HCT116 (cell line): ENCODE measurements at regions not wholly inside any gene's neighbourhood (a gene's known extent, or its start where the extent isn't known, plus 50 kb on each side); places are given as distances from the start of the nearest gene placed in this dataset.

ENCODE experiments used
- ATAC-seq: fragments of 200-7000 bp; cut with Tn5 transposase; 2 replicates; pipeline ENCODE4 v1.9.1; 2020; ENCODE audit warnings: mild to moderate bottlenecking, moderate library complexity
- BruUV-seq: library from RNA; stranded (reverse); fragments of 400-500 nt; replicated peaks from 2 replicates; lab custom pipeline; 2021; lab: Mats Ljungman, UMichigan
- CTCF ChIA-PET: fragments of 300-600 bp; sonication (Branson Sonifier 250); formaldehyde crosslinking; loops from one replicate; lab custom pipeline; 2021; ENCODE audit warnings: antibody characterized with exemption; lab: Charles Lee
- POLR2A ChIA-PET: fragments of 300-600, 350-600 bp; sonication (Branson Sonifier 250); formaldehyde crosslinking; loops from one replicate; lab custom pipeline; 2021; ENCODE audit warnings: antibody characterized with exemption; lab: Charles Lee
- RAD21 ChIA-PET, 2 experiments: fragments of 300-600 bp; sonication (Branson Sonifier 250); formaldehyde crosslinking; loops; one replicate each; lab custom pipeline; 2023; ENCODE audit warnings: low total read pairs in 2 of 2; ENCODE audit not compliant: uncharacterized antibody in 2 of 2, unreplicated experiment in 2 of 2, low non-redundant PET in 1 of 2; lab: Charles Lee
- DNase-seq: peaks from one replicate; pipeline ENCODE4 v3.0.0-alpha.2; 2010; ENCODE audit warnings: low read depth, low spot score
- H2AFZ ChIP-seq: fragments of 200-600 bp; shearing (Covaris generic), sonication (generic); 2 replicates; pipeline ENCODE4 v1.6.1; 2017; ENCODE audit warnings: low read depth, mixed run types, mixed read lengths, antibody characterized with exemption, low read length; ENCODE audit not compliant: poor library complexity, severe bottlenecking
- H3K27ac ChIP-seq: 2 replicates; pipeline ENCODE4 v1.5.1; 2012; ENCODE audit warnings: low read depth, low read length
- H3K27me3 ChIP-seq: fragments of 200-600 bp; sonication (generic); 2 replicates; pipeline ENCODE4 v1.6.1; 2016; ENCODE audit warnings: mixed run types, low read length, mixed read lengths; ENCODE audit not compliant: insufficient read depth
- H3K36me3 ChIP-seq, 2 experiments: fragments of 200-500 bp in 1 of 2; fragments of 200-600 bp in 1 of 2; sonication (Bioruptor generic) in 1 of 2; sonication (generic) in 1 of 2; 2 replicates each; pipeline versions ENCODE4 v1.5.1 to v1.6.1; 2014 to 2016; ENCODE audit warnings: low read length in 2 of 2, inconsistent platforms in 1 of 2, mixed read lengths in 1 of 2, mixed run types in 1 of 2; ENCODE audit not compliant: insufficient read depth in 2 of 2, control insufficient read depth in 1 of 2
- H3K4me1 ChIP-seq, 2 experiments: fragments of 200-600 bp in 1 of 2; sonication (generic) in 1 of 2; 2 replicates each; pipeline versions ENCODE4 v1.5.1 to v1.6.1; 2012 to 2017; ENCODE audit warnings: low read length in 2 of 2, inconsistent platforms in 1 of 2, mild to moderate bottlenecking in 1 of 2, mixed read lengths in 1 of 2, mixed run types in 1 of 2, moderate library complexity in 1 of 2; ENCODE audit not compliant: insufficient read depth in 2 of 2, control insufficient read depth in 1 of 2
- H3K4me2 ChIP-seq: fragments of 200-600 bp; sonication (generic); 2 replicates; pipeline ENCODE4 v1.6.1; 2017; ENCODE audit warnings: mixed run types, low read length, mixed read lengths
- H3K4me3 ChIP-seq, 2 experiments: fragments of 200-600 bp in 1 of 2; sonication (generic) in 1 of 2; replicated peaks in 1 of 2; 2 replicates each; pipeline ENCODE4 v1.5.1; 2011 to 2016; ENCODE audit warnings: low read length in 2 of 2, control low read depth in 1 of 2, low read depth in 1 of 2, mild to moderate bottlenecking in 1 of 2, mixed read lengths in 1 of 2, mixed run types in 1 of 2
- H3K79me2 ChIP-seq: fragments of 200-600 bp; sonication (generic); 2 replicates; pipeline ENCODE4 v1.6.1; 2017; ENCODE audit warnings: mild to moderate bottlenecking, mixed run types, low read length, moderate library complexity, mixed read lengths; ENCODE audit not compliant: insufficient read depth
- H3K9ac ChIP-seq: fragments of 200-600 bp; sonication (generic); 2 replicates; pipeline ENCODE4 v1.6.1; 2016; ENCODE audit warnings: low read length, mixed read lengths
- H3K9me2 ChIP-seq: fragments of 200-600 bp; sonication (generic), shearing (Covaris generic); 2 replicates; pipeline ENCODE4 v1.6.1; 2017; ENCODE audit warnings: mixed run types, mild to moderate bottlenecking, moderate library complexity; ENCODE audit not compliant: insufficient read depth
- H3K9me3 ChIP-seq, 2 experiments: fragments of 200-500 bp in 1 of 2; fragments of 200-600 bp in 1 of 2; sonication (Bioruptor generic) in 1 of 2; sonication (generic) in 1 of 2; 2 replicates each; pipeline ENCODE4 v1.6.1; 2014 to 2017; ENCODE audit warnings: low read length in 2 of 2, mixed read lengths in 2 of 2, inconsistent platforms in 1 of 2, low read depth in 1 of 2, mild to moderate bottlenecking in 1 of 2, mixed run types in 1 of 2, moderate library complexity in 1 of 2; ENCODE audit not compliant: control insufficient read depth in 1 of 2, insufficient read depth in 1 of 2
- H4K20me1 ChIP-seq: fragments of 200-600 bp; sonication (generic), shearing (Covaris generic); 2 replicates; pipeline ENCODE4 v1.6.1; 2017; ENCODE audit warnings: mixed run types, mild to moderate bottlenecking, moderate library complexity; ENCODE audit not compliant: insufficient read depth
- CEBPB ChIP-seq: IDR thresholded peaks from 2 replicates; pipeline ENCODE4 v1.6.1; 2012; ENCODE audit warnings: low read depth
- ELF1 ChIP-seq: IDR thresholded peaks from 2 replicates; pipeline ENCODE4 v1.6.1; 2012; ENCODE audit warnings: low read depth, borderline replicate concordance
- FOSL1 ChIP-seq: IDR thresholded peaks from 2 replicates; pipeline ENCODE4 v1.6.1; 2012; ENCODE audit warnings: low read depth
- POLR2AphosphoS5 ChIP-seq: IDR thresholded peaks from 2 replicates; pipeline ENCODE4 v1.6.1; 2011; ENCODE audit warnings: mild to moderate bottlenecking, low read depth, low read length, moderate library complexity
- TCF7L2 ChIP-seq: IDR thresholded peaks from 2 replicates; pipeline ENCODE4 v1.7.0; 2011; ENCODE audit warnings: borderline replicate concordance, inconsistent platforms; ENCODE audit not compliant: insufficient read depth, insufficient read length; ENCODE audit errors: extremely low read depth
- YY1 ChIP-seq: IDR thresholded peaks from 2 replicates; pipeline ENCODE4 v1.6.1; 2011; ENCODE audit warnings: low read length, low read depth, moderate library complexity, mild to moderate bottlenecking; ENCODE audit not compliant: insufficient replicate concordance; ENCODE audit errors: extremely low read depth
- ZNF274 ChIP-seq: fragments of 200-500 bp; sonication (Bioruptor generic); IDR thresholded peaks from 2 replicates; pipeline ENCODE4 v1.6.1; 2014; ENCODE audit warnings: mild to moderate bottlenecking, low read depth, low read length, inconsistent platforms
- intact Hi-C: fragments of 100-400 bp; cut with micrococcal nuclease; formaldehyde crosslinking; loops from 2 replicates; pipeline ENCODE4 v1.10.0; 2022
- TF ChIP-seq, protein P1 (sequence below), 3 experiments: fragments of 200-600 bp in 1 of 3; sonication (generic) in 1 of 3; IDR thresholded peaks in 2 of 3; conservative IDR thresholded peaks in 1 of 3; 2 replicates each; pipeline ENCODE4 v1.5.1; 2012 to 2017; ENCODE audit warnings: low read depth in 2 of 3, low read length in 2 of 3, antibody characterized with exemption in 1 of 3, borderline replicate concordance in 1 of 3, control low read depth in 1 of 3, mild to moderate bottlenecking in 1 of 3, mixed read lengths in 1 of 3, mixed run types in 1 of 3, moderate library complexity in 1 of 3; ENCODE audit not compliant: insufficient read depth in 1 of 3
- TF ChIP-seq, protein P2 (sequence below): IDR thresholded peaks from 2 replicates; pipeline ENCODE4 v1.6.1; 2012; ENCODE audit warnings: low read depth
- TF ChIP-seq, protein P3 (sequence below): IDR thresholded peaks from 2 replicates; pipeline ENCODE4 v1.6.1; 2011; ENCODE audit warnings: mild to moderate bottlenecking, low read length, moderate library complexity; ENCODE audit not compliant: insufficient replicate concordance; ENCODE audit errors: extremely low read depth

DNA sequence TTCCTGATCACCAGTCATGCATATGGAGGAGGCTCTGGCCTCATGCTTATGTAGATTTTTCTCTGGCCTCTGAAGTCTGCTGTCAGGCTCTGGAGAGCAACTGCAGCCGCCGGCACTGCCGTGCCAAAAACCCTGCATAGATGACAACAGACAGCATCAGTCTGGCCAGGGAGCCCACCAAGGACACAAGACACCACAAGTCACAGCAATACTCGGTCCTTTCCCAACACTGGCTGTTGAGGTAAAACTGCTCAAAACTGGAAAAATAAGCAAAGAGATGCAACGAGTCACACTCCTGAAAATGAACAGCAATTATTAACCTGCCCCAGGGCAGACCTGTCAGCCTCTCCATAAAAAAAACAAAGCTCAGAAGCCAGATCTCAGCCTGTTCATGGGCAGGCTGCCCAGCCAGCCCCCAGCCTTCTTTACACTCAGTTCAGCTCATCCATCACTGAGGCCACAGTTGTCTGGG lies 186.0 kb upstream of the RAB6C start:
- Histone ChIP-seq H3K27ac (no peak overlapping the region), H3K4me1 (no peaks in the 10 kb centered on the region), H3K27me3 (no peaks in the 10 kb centered on the region), H3K9ac (no peak overlapping the region), H3K9me2 (no peaks in the 10 kb centered on the region), H3K4me2 (no peak overlapping the region), H3K9me3 (no peaks in the 10 kb centered on the region), H3K4me3 (no peak overlapping the region), H3K79me2 (no peaks in the 10 kb centered on the region), H2AFZ (no peak overlapping the region), H4K20me1 (no peaks in the 10 kb centered on the region)
- POLR2A ChIA-PET: no interaction called here
- RAD21 ChIA-PET: no interaction called here
- ATAC-seq (no peak), DNase-seq (no peak)
- intact Hi-C loops: no loop called here
- CTCF ChIA-PET: no interaction called here
- BruUV-seq: no TSS peak
- no peak for TF ChIP-seq CEBPB
- TF ChIP-seq, protein P1, sequence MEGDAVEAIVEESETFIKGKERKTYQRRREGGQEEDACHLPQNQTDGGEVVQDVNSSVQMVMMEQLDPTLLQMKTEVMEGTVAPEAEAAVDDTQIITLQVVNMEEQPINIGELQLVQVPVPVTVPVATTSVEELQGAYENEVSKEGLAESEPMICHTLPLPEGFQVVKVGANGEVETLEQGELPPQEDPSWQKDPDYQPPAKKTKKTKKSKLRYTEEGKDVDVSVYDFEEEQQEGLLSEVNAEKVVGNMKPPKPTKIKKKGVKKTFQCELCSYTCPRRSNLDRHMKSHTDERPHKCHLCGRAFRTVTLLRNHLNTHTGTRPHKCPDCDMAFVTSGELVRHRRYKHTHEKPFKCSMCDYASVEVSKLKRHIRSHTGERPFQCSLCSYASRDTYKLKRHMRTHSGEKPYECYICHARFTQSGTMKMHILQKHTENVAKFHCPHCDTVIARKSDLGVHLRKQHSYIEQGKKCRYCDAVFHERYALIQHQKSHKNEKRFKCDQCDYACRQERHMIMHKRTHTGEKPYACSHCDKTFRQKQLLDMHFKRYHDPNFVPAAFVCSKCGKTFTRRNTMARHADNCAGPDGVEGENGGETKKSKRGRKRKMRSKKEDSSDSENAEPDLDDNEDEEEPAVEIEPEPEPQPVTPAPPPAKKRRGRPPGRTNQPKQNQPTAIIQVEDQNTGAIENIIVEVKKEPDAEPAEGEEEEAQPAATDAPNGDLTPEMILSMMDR (IDR thresholded peaks at IDR 0.05 in 2 of 3, conservative IDR thresholded peaks at IDR 0.05 in 1 of 3; ENCODE audit: borderline replicate concordance in 1 of 3, insufficient read depth in 1 of 3, low read depth in 2 of 3, low read length in 2 of 3): no peak
- TF ChIP-seq ELF1: no peak
- TF ChIP-seq, protein P2, sequence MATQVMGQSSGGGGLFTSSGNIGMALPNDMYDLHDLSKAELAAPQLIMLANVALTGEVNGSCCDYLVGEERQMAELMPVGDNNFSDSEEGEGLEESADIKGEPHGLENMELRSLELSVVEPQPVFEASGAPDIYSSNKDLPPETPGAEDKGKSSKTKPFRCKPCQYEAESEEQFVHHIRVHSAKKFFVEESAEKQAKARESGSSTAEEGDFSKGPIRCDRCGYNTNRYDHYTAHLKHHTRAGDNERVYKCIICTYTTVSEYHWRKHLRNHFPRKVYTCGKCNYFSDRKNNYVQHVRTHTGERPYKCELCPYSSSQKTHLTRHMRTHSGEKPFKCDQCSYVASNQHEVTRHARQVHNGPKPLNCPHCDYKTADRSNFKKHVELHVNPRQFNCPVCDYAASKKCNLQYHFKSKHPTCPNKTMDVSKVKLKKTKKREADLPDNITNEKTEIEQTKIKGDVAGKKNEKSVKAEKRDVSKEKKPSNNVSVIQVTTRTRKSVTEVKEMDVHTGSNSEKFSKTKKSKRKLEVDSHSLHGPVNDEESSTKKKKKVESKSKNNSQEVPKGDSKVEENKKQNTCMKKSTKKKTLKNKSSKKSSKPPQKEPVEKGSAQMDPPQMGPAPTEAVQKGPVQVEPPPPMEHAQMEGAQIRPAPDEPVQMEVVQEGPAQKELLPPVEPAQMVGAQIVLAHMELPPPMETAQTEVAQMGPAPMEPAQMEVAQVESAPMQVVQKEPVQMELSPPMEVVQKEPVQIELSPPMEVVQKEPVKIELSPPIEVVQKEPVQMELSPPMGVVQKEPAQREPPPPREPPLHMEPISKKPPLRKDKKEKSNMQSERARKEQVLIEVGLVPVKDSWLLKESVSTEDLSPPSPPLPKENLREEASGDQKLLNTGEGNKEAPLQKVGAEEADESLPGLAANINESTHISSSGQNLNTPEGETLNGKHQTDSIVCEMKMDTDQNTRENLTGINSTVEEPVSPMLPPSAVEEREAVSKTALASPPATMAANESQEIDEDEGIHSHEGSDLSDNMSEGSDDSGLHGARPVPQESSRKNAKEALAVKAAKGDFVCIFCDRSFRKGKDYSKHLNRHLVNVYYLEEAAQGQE: no peak
- TF ChIP-seq FOSL1: no peak
- TF ChIP-seq, protein P3, sequence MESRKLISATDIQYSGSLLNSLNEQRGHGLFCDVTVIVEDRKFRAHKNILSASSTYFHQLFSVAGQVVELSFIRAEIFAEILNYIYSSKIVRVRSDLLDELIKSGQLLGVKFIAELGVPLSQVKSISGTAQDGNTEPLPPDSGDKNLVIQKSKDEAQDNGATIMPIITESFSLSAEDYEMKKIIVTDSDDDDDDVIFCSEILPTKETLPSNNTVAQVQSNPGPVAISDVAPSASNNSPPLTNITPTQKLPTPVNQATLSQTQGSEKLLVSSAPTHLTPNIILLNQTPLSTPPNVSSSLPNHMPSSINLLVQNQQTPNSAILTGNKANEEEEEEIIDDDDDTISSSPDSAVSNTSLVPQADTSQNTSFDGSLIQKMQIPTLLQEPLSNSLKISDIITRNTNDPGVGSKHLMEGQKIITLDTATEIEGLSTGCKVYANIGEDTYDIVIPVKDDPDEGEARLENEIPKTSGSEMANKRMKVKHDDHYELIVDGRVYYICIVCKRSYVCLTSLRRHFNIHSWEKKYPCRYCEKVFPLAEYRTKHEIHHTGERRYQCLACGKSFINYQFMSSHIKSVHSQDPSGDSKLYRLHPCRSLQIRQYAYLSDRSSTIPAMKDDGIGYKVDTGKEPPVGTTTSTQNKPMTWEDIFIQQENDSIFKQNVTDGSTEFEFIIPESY: no peak
- TF ChIP-seq ZNF274: no peak
- no peak for TF ChIP-seq YY1
- TF ChIP-seq POLR2AphosphoS5: no peak
- TF ChIP-seq TCF7L2: no peak
- TF ChIP-seq, all 23 proteins: peak for 0
- H3K36me3 ChIP-seq: no peaks in the 10 kb centered on the region
